Body of pancreas (tissue), 4 donors: ENCODE measurements at regions not wholly inside any gene's neighbourhood (a gene's known extent, or its start where the extent isn't known, plus 50 kb on each side); places are given as distances from the start of the nearest gene placed in this dataset.

Experiments
- CTCF ChIP-seq, 7 experiments: fragments of 450-650 bp in 4 of 7; fragments of 200-600 bp in 3 of 7; sonication (generic) in 3 of 7; IDR thresholded peaks; one replicate each; pipeline ENCODE4 v1.5.1; 2016 to 2019; ENCODE audit warnings: antibody characterized with exemption in 7 of 7
- POLR2A ChIP-seq, 3 donors: fragments of 450-650 bp; IDR thresholded peaks; one replicate each; pipeline ENCODE4 v1.6.1; 2016; ENCODE audit warnings: antibody characterized with exemption in 3 of 3, mild to moderate bottlenecking in 2 of 3

DNA sequence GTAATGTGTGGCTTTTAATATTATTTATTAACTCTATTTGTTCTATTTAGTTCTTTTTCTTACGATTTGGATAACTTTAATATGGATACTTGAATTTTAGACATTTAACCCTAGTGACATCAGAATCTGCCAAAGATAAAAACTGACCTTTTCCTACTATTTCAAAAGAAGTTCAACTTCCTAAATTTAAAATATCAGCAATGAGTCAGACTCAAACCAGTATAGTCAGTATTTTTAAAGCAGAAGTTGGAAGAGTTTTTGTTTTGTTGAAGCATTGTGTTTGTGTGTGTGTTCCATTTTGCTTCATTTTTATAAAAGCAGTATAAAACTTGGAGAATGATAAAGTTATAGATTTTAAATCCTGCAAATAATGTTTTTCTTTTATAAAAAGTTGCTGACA is 251.8 kb upstream of the RASA1 start:
- TF ChIP-seq POLR2A (IDR thresholded peaks at IDR 0.05) (no peak), CTCF (IDR thresholded peaks at IDR 0.05) (no peak)
